ENCODE measurements at regions not wholly inside any gene's neighbourhood (a gene's known extent, or its start where the extent isn't known, plus 50 kb on each side); places are given as distances from the start of the nearest gene placed in this dataset.

GRCh38 chr5:104890767-104891166, 1328.2 kb upstream of the NUDT12 start:
- TF ChIP-seq TAF1 (IDR thresholded peaks at IDR 0.05; ENCODE audit: low read depth) (no peak), CREB1 (IDR thresholded peaks at IDR 0.05; ENCODE audit: low read depth) (no peak), YY1 (IDR thresholded peaks at IDR 0.05; ENCODE audit: low read depth) (no peak), TCF12 (IDR thresholded peaks at IDR 0.05; ENCODE audit: low read depth) (no peak), REST (IDR thresholded peaks at IDR 0.05; ENCODE audit: low read depth) (no peak), EP300 (IDR thresholded peaks at IDR 0.05; ENCODE audit: borderline replicate concordance) (no peak), CEBPB (IDR thresholded peaks at IDR 0.05) (no peak), RAD21 (IDR thresholded peaks at IDR 0.05; ENCODE audit: low read depth) (no peak)

GRCh38 chr5:104859437-104859836, 1296.8 kb upstream of the NUDT12 start:
- TF ChIP-seq NFIC (IDR thresholded peaks at IDR 0.05) (no peak), EP300 (IDR thresholded peaks at IDR 0.05; ENCODE audit: borderline replicate concordance) (no peak)
- TF ChIP-seq, protein P1, sequence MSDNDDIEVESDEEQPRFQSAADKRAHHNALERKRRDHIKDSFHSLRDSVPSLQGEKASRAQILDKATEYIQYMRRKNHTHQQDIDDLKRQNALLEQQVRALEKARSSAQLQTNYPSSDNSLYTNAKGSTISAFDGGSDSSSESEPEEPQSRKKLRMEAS (IDR thresholded peaks at IDR 0.05) = no peak

- TF ChIP-seq EGR1 (IDR thresholded peaks at IDR 0.05) = no peak
- TF ChIP-seq, protein P2, sequence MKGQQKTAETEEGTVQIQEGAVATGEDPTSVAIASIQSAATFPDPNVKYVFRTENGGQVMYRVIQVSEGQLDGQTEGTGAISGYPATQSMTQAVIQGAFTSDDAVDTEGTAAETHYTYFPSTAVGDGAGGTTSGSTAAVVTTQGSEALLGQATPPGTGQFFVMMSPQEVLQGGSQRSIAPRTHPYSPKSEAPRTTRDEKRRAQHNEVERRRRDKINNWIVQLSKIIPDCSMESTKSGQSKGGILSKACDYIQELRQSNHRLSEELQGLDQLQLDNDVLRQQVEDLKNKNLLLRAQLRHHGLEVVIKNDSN (IDR thresholded peaks at IDR 0.05) = no peak
- no peak for TF ChIP-seq EP300 (IDR thresholded peaks at IDR 0.05; ENCODE audit: borderline replicate concordance)
- TF ChIP-seq TAF1 (IDR thresholded peaks at IDR 0.05; ENCODE audit: low read depth) = no peak
- TF ChIP-seq CEBPB (IDR thresholded peaks at IDR 0.05) = no peak
- TF ChIP-seq TEAD4 (IDR thresholded peaks at IDR 0.05) = no peak
- no peak for TF ChIP-seq ZBTB7A (IDR thresholded peaks at IDR 0.05; ENCODE audit: low read depth)
- TF ChIP-seq RAD21 (IDR thresholded peaks at IDR 0.05; ENCODE audit: low read depth) = no peak
- TF ChIP-seq, protein P1 (IDR thresholded peaks at IDR 0.05) = no peak
- TF ChIP-seq FOXM1 (IDR thresholded peaks at IDR 0.05; ENCODE audit: borderline replicate concordance, low read depth) = no peak
- no peak for TF ChIP-seq TCF12 (IDR thresholded peaks at IDR 0.05; ENCODE audit: low read depth)
- TF ChIP-seq CREB1 (IDR thresholded peaks at IDR 0.05; ENCODE audit: low read depth) = no peak
- TF ChIP-seq REST (IDR thresholded peaks at IDR 0.05; ENCODE audit: low read depth) = no peak
- no peak for TF ChIP-seq NFIC (IDR thresholded peaks at IDR 0.05)
- TF ChIP-seq YY1 (IDR thresholded peaks at IDR 0.05; ENCODE audit: low read depth) = no peak
These were observed 1283.0 kb upstream of the NUDT12 start for GRCh38 chr5:104845541-104845940.

GRCh38 chr5:104843822-104844221, 1281.2 kb upstream of the NUDT12 start:
- TF ChIP-seq, protein P1 (IDR thresholded peaks at IDR 0.05) = no peak
- TF ChIP-seq RAD21 (IDR thresholded peaks at IDR 0.05; ENCODE audit: low read depth) (no peak), REST (IDR thresholded peaks at IDR 0.05; ENCODE audit: low read depth) (no peak), TCF12 (IDR thresholded peaks at IDR 0.05; ENCODE audit: low read depth) (no peak)

GRCh38 chr5:104840284-104840683, 1277.7 kb upstream of the NUDT12 start:
- no peak for TF ChIP-seq REST (IDR thresholded peaks at IDR 0.05; ENCODE audit: low read depth)
- TF ChIP-seq, protein P1 (IDR thresholded peaks at IDR 0.05) = no peak
- no peak for TF ChIP-seq NFIC (IDR thresholded peaks at IDR 0.05)
- TF ChIP-seq FOXM1 (IDR thresholded peaks at IDR 0.05; ENCODE audit: borderline replicate concordance, low read depth) = no peak
- no peak for TF ChIP-seq TAF1 (IDR thresholded peaks at IDR 0.05; ENCODE audit: low read depth)
- TF ChIP-seq EGR1 (IDR thresholded peaks at IDR 0.05) = no peak
- TF ChIP-seq TCF12 (IDR thresholded peaks at IDR 0.05; ENCODE audit: low read depth) = no peak
- no peak for TF ChIP-seq TEAD4 (IDR thresholded peaks at IDR 0.05)
- no peak for TF ChIP-seq YY1 (IDR thresholded peaks at IDR 0.05; ENCODE audit: low read depth)
- TF ChIP-seq, protein P2 (IDR thresholded peaks at IDR 0.05) = no peak
- no peak for TF ChIP-seq ZBTB7A (IDR thresholded peaks at IDR 0.05; ENCODE audit: low read depth)
- no peak for TF ChIP-seq RAD21 (IDR thresholded peaks at IDR 0.05; ENCODE audit: low read depth)
- TF ChIP-seq EP300 (IDR thresholded peaks at IDR 0.05; ENCODE audit: borderline replicate concordance) = no peak
